ENCODE measurements at regions not wholly inside any gene's neighbourhood (a gene's known extent, or its start where the extent isn't known, plus 50 kb on each side); places are given as distances from the start of the nearest gene placed in this dataset.
"Not testable (repeated sequence)": the region's sequence is repeated elsewhere in the genome, so short reads cannot be mapped to it uniquely, and the experiment has no call there.

- no peak for DNase-seq (ENCODE audit: low spot score)
Observed at GRCh38 chr12:84148335-84148734, 764.3 kb downstream of the SLC6A15 start.

GRCh38 chr12:84136862-84137367 is 775.7 kb downstream of the SLC6A15 start:
- DNase-seq (ENCODE audit: low spot score) = no peak

- no peak for DNase-seq (ENCODE audit: low spot score)
Observed at GRCh38 chr12:84135586-84136279, 776.9 kb downstream of the SLC6A15 start.

GRCh38 chr12:84134797-84135366 is 777.7 kb downstream of the SLC6A15 start:
- no peak for DNase-seq (ENCODE audit: low spot score)

- no peak for DNase-seq (ENCODE audit: low spot score)
Observed at GRCh38 chr12:84131076-84131475, 781.5 kb downstream of the SLC6A15 start.

- DNase-seq (ENCODE audit: low spot score) = no peak
Observed at GRCh38 chr12:84128117-84128991, 784.2 kb downstream of the SLC6A15 start.

- no peak for DNase-seq (ENCODE audit: low spot score)
Observed at GRCh38 chr12:84124211-84124610, 788.4 kb downstream of the SLC6A15 start.

GRCh38 chr12:84117190-84117589 is 795.4 kb downstream of the SLC6A15 start:
- DNase-seq (ENCODE audit: low spot score) = no peak

GRCh38 chr12:84113666-84114065 is 798.9 kb downstream of the SLC6A15 start:
- DNase-seq (ENCODE audit: low spot score) = no peak

GRCh38 chr12:84103886-84104285 is 808.7 kb downstream of the SLC6A15 start:
- not testable (repeated sequence) for DNase-seq (ENCODE audit: low spot score)

- not testable (repeated sequence) for DNase-seq (ENCODE audit: low spot score)
Observed at GRCh38 chr12:84101963-84102362, 810.6 kb downstream of the SLC6A15 start.

GRCh38 chr12:84099591-84099990 is 813.0 kb downstream of the SLC6A15 start:
- DNase-seq (ENCODE audit: low spot score) = not testable (repeated sequence)

- no peak for DNase-seq (ENCODE audit: low spot score)
Observed at GRCh38 chr12:84091651-84092050, 820.9 kb downstream of the SLC6A15 start.

- no peak for DNase-seq (ENCODE audit: low spot score)
Observed at GRCh38 chr12:84089356-84089755, 823.2 kb downstream of the SLC6A15 start.

GRCh38 chr12:84085046-84085445 is 827.6 kb downstream of the SLC6A15 start:
- no peak for DNase-seq (ENCODE audit: low spot score)

GRCh38 chr12:84079626-84080025 is 833.0 kb downstream of the SLC6A15 start:
- no peak for DNase-seq (ENCODE audit: low spot score)

GRCh38 chr12:84077679-84078078 is 834.9 kb downstream of the SLC6A15 start:
- no peak for DNase-seq (ENCODE audit: low spot score)

GRCh38 chr12:84075991-84076390 is 836.6 kb downstream of the SLC6A15 start:
- DNase-seq (ENCODE audit: low spot score) = no peak

- no peak for DNase-seq (ENCODE audit: low spot score)
Observed at GRCh38 chr12:84073401-84073800, 839.2 kb downstream of the SLC6A15 start.

- DNase-seq (ENCODE audit: low spot score) = no peak
Observed at GRCh38 chr12:84072961-84073360, 839.6 kb downstream of the SLC6A15 start.

- DNase-seq (ENCODE audit: low spot score) = peak; percentile 17
Observed at GRCh38 chr12:84070292-84070691, 842.3 kb downstream of the SLC6A15 start.

GRCh38 chr12:84069699-84070098 is 842.9 kb downstream of the SLC6A15 start:
- no peak for DNase-seq (ENCODE audit: low spot score)

All from H4 (cell line).